ENCODE measurements at regions not wholly inside any gene's neighbourhood (a gene's known extent, or its start where the extent isn't known, plus 50 kb on each side); places are given as distances from the start of the nearest gene placed in this dataset.
"Not testable (repeated sequence)": the region's sequence is repeated elsewhere in the genome, so short reads cannot be mapped to it uniquely, and the experiment has no call there.

- 89% methylated on average over 3 of the region's 6 CpGs for WGBS (ENCODE audit: insufficient coverage)
- no peak overlapping the region for H3K27ac ChIP-seq (ENCODE audit: low read depth in 1 of 2, low read length in 2 of 2)
- peaks cover 0 to 8% of the 10 kb centered on the region in 2 donors for H3K9me3 ChIP-seq (replicated peaks in 1 of 2; ENCODE audit: control insufficient read depth in 1 of 2, insufficient read depth in 1 of 2, low read length in 2 of 2)
- no peaks in the 10 kb centered on the region for H3K27me3 ChIP-seq (ENCODE audit: control insufficient read depth in 2 of 2, insufficient read depth in 2 of 2, low read length in 2 of 2)
- peaks cover 0 to 17% (median 2%) of the 10 kb centered on the region in 7 donors for H3K9me3 Mint-ChIP-seq
- no peaks in the 10 kb centered on the region for H3K4me1 Mint-ChIP-seq
- intact Hi-C loops (cut with micrococcal nuclease), result no loop called here
- no peaks in the 10 kb centered on the region for H3K4me1 ChIP-seq (ENCODE audit: control insufficient read depth in 1 of 2, insufficient read depth in 2 of 2, low read length in 2 of 2)
- H3K9ac ChIP-seq (ENCODE audit: insufficient read depth, low read length, poor library complexity, severe bottlenecking), result no peak overlapping the region
- H3K27ac Mint-ChIP-seq, result no peak overlapping the region
- DNase-seq, result no peak
- no peak for TF ChIP-seq CTCF (IDR thresholded peaks at IDR 0.05)
- H3K36me3 ChIP-seq (replicated peaks in 1 of 2; ENCODE audit: control insufficient read depth in 1 of 2, insufficient read depth in 2 of 2, low read length in 2 of 2), result no peaks in the 10 kb centered on the region
- no peak overlapping the region for H3K4me3 ChIP-seq (replicated peaks in 1 of 3; ENCODE audit: low read depth in 2 of 3, low read length in 3 of 3)
- H3K4me3 Mint-ChIP-seq, result no peak overlapping the region
- no peaks in the 10 kb centered on the region for H3K36me3 Mint-ChIP-seq
- no peak overlapping the region for H2AFZ ChIP-seq (ENCODE audit: insufficient read depth, low read depth, low read length, poor library complexity, severe bottlenecking)
- no peaks in the 10 kb centered on the region for H3K79me2 ChIP-seq (ENCODE audit: insufficient read depth, low read length)
- H4K20me1 ChIP-seq (ENCODE audit: insufficient read depth, low read length), result no peaks in the 10 kb centered on the region
- H3K4me2 ChIP-seq (replicated peaks; ENCODE audit: extremely low read depth, low read length, poor library complexity, severe bottlenecking), result no peak overlapping the region
- no peaks in the 10 kb centered on the region for H3K27me3 Mint-ChIP-seq (ENCODE audit: low read depth in 3 of 3)
These were observed 1430.0 kb upstream of the PRMT6 start for GRCh38 chr1:105626276-105626987.

- H3K4me3 Mint-ChIP-seq; H3K27me3 ChIP-seq (ENCODE audit: control insufficient read depth in 2 of 2, insufficient read depth in 2 of 2, low read length in 2 of 2); H3K27ac Mint-ChIP-seq; H3K4me3 ChIP-seq (replicated peaks in 1 of 3; ENCODE audit: low read depth in 2 of 3, low read length in 3 of 3); H3K27ac ChIP-seq (ENCODE audit: low read depth in 1 of 2, low read length in 2 of 2); H3K27me3 Mint-ChIP-seq (ENCODE audit: low read depth in 3 of 3); H3K4me1 ChIP-seq (ENCODE audit: control insufficient read depth in 1 of 2, insufficient read depth in 2 of 2, low read length in 2 of 2); H3K4me2 ChIP-seq (replicated peaks; ENCODE audit: extremely low read depth, low read length, poor library complexity, severe bottlenecking); H3K79me2 ChIP-seq (ENCODE audit: insufficient read depth, low read length); intact Hi-C loops (cut with micrococcal nuclease); H2AFZ ChIP-seq (ENCODE audit: insufficient read depth, low read depth, low read length, poor library complexity, severe bottlenecking); H3K36me3 ChIP-seq (replicated peaks in 1 of 2; ENCODE audit: control insufficient read depth in 1 of 2, insufficient read depth in 2 of 2, low read length in 2 of 2); DNase-seq; H3K36me3 Mint-ChIP-seq; H4K20me1 ChIP-seq (ENCODE audit: insufficient read depth, low read length); H3K4me1 Mint-ChIP-seq; H3K9ac ChIP-seq (ENCODE audit: insufficient read depth, low read length, poor library complexity, severe bottlenecking): not testable (repeated sequence)
- peaks cover 4 to 30% (median 10%) of the 10 kb centered on the region in 7 donors for H3K9me3 Mint-ChIP-seq
- 98% methylated on average over 33 of the region's 36 CpGs for WGBS (ENCODE audit: insufficient coverage)
- H3K9me3 ChIP-seq (replicated peaks in 1 of 2; ENCODE audit: control insufficient read depth in 1 of 2, insufficient read depth in 1 of 2, low read length in 2 of 2), result peaks cover 11 to 21% of the 10 kb centered on the region in 2 donors
These were observed 1425.2 kb upstream of the PRMT6 start for GRCh38 chr1:105631153-105631744.
